Heart right ventricle (tissue), 16 donors: ENCODE measurements at regions not wholly inside any gene's neighbourhood (a gene's known extent, or its start where the extent isn't known, plus 50 kb on each side); places are given as distances from the start of the nearest gene placed in this dataset.

Experiments used
- ATAC-seq, 8 donors: fragments of 200-7000 bp; cut with Tn5 transposase; one replicate each; pipeline ENCODE4 v1.9.1; 2020; ENCODE audit warnings: mild to moderate bottlenecking in 8 of 8, moderate library complexity in 8 of 8, moderate number of reproducible peaks in 1 of 8
- DNase-seq, 2 donors: peaks; one replicate each; pipeline ENCODE4 v3.0.0-alpha.2; 2020
- H3K27ac ChIP-seq, 10 donors: fragments of 200-600 bp; sonication (generic) in 2 of 10; one replicate each; pipeline versions ENCODE4 v1.5.0 to v1.8.0; 2020 to 2022; ENCODE audit warnings: mild to moderate bottlenecking in 3 of 10
- H3K27me3 ChIP-seq, 7 donors: fragments of 200-600 bp; one replicate each; pipeline ENCODE4 v1.8.0; 2021 to 2022; ENCODE audit warnings: mild to moderate bottlenecking in 2 of 7
- H3K36me3 ChIP-seq, 9 donors: fragments of 200-600 bp; sonication (generic) in 1 of 9; one replicate each; pipeline versions ENCODE4 v1.5.0 to v1.8.0; 2020 to 2022; ENCODE audit warnings: mild to moderate bottlenecking in 2 of 9
- H3K4me1 ChIP-seq, 9 donors: fragments of 200-600 bp; sonication (generic) in 1 of 9; one replicate each; pipeline versions ENCODE4 v1.5.0 to v1.8.0; 2020 to 2022; ENCODE audit warnings: mild to moderate bottlenecking in 4 of 9
- H3K4me3 ChIP-seq, 10 donors: fragments of 200-600 bp; sonication (generic) in 2 of 10; one replicate each; pipeline versions ENCODE4 v1.5.0 to v1.8.0; 2020 to 2022; ENCODE audit warnings: mild to moderate bottlenecking in 7 of 10, moderate library complexity in 2 of 10
- H3K9me3 ChIP-seq, 11 donors: fragments of 200-600 bp in 10 of 11; sonication (generic) in 2 of 11; one replicate each; pipeline versions ENCODE4 v1.5.0 to v1.8.0; 2013 to 2022; ENCODE audit warnings: mild to moderate bottlenecking in 2 of 11, control low read depth in 1 of 11, moderate library complexity in 1 of 11
- WGBS, 2 donors: extraction: QIAGEN DNeasy Blood & Tissue Kit; methylation state at CpG; one replicate each; pipeline ENCODE4 v1.1.7; 2013; ENCODE audit warnings: inconsistent platforms in 1 of 2; 5-methylcytosine and 5-hydroxymethylcytosine counted together
- intact Hi-C, 10 donors: fragments of 100-400 bp; cut with DNase I; formaldehyde crosslinking; loops; one replicate each; pipeline versions ENCODE4 v1.11.1 to v1.14.2; 2022
- TF ChIP-seq, protein P1 (sequence below), 9 donors: fragments of 200-600 bp; sonication (generic) in 2 of 9; IDR thresholded peaks; one replicate each; pipeline versions ENCODE4 v1.5.0 to v1.8.0; 2021 to 2022; ENCODE audit warnings: antibody characterized with exemption in 9 of 9, mild to moderate bottlenecking in 5 of 9, moderate library complexity in 1 of 9
- donor health status: Arrhythmogenic right ventricular cardiomyopathy.
- donor health status: ischemic (EF 13 %, LVEDD 7.1; RV severe dilation, severe dysfunction).
- donor health status: healthy with polysubstance abuse.
- donor health status: DM: no; HTN: yes; CAD: no.
- donor health status: DM: no; HTN: no; CAD: no.
- donor health status: ischemic (EF 25% LVEDD 6.9; RV normal size, moderate dysfunction).
- donor health status: ischemic (EF 25% LVEDD 5.7; RV mildly dilated, moderate dysfunction).
- donor health status: healthy.
- donor health status: DM: yes; HTN: yes; CAD: no.
- donor health status: Ischemic cardiomyopathy.
- donor health status: ischemic (EF 35%, LVEDD 5.7; RV mildly dilated, moderate dysfunction).
- donor health status: nonischemic (EF 11% LVEDD 7.7; RV severe dilation, severe dysfunction).
- donor health status: DM: yes; HTN: yes; CAD: no.
- donor health status: PGD.
- donor health status: ischemic (EF 29% LVEDD 5.4; RV normal size, mild dysfunction).
- donor health status: nonischemic (EF 23%, LVEDD 6.1; RV moderate dilation, normal function).

DNA sequence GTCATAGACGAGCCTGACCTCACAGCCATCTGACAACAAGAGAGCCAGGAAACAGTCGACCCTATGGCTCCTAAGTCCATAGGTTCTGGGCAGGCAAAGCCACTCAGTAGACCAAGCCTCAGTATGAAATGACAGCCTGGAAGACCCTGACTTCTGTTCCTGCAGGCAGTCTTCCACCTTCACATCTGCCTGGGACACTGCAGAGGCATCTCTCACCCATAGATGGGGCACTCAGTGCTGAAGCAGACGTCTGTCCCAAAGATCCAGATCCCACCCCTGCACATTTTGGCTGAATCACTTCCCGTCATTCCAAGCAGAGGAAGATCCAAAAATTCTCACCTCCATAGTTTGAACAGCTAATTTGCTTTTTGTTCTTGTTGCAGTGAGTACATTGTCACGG, 139.3 kb upstream of the ZNF507 start:
- ATAC-seq (no peak), DNase-seq (no peak)
- H3K9me3 ChIP-seq, result peaks cover 0 to 16% (median 10%) of the 10 kb centered on the region in 11 donors
- WGBS, 2 donors, result 54 to 57% methylated on average over 5 of the region's 5 CpGs
- H3K4me1 ChIP-seq, result no peaks in the 10 kb centered on the region
- intact Hi-C loops, result no loop called here
- peaks cover 0 to 16% (median 3%) of the 10 kb centered on the region in 7 donors for H3K27me3 ChIP-seq
- TF ChIP-seq, protein P1, sequence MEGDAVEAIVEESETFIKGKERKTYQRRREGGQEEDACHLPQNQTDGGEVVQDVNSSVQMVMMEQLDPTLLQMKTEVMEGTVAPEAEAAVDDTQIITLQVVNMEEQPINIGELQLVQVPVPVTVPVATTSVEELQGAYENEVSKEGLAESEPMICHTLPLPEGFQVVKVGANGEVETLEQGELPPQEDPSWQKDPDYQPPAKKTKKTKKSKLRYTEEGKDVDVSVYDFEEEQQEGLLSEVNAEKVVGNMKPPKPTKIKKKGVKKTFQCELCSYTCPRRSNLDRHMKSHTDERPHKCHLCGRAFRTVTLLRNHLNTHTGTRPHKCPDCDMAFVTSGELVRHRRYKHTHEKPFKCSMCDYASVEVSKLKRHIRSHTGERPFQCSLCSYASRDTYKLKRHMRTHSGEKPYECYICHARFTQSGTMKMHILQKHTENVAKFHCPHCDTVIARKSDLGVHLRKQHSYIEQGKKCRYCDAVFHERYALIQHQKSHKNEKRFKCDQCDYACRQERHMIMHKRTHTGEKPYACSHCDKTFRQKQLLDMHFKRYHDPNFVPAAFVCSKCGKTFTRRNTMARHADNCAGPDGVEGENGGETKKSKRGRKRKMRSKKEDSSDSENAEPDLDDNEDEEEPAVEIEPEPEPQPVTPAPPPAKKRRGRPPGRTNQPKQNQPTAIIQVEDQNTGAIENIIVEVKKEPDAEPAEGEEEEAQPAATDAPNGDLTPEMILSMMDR (IDR thresholded peaks at IDR 0.05), result no peak
- H3K27ac ChIP-seq, result no peak overlapping the region
- H3K36me3 ChIP-seq, result no peaks in the 10 kb centered on the region
- no peak overlapping the region for H3K4me3 ChIP-seq

GRCh38 chr19:32208060-32208459, 137.3 kb upstream of the ZNF507 start:
- Histone ChIP-seq H3K27ac (no peak overlapping the region), H3K27me3 (peaks cover 0 to 16% (median 3%) of the 10 kb centered on the region in 7 donors), H3K9me3 (peaks cover 0 to 35% (median 27%) of the 10 kb centered on the region in 11 donors), H3K4me1 (no peaks in the 10 kb centered on the region), H3K36me3 (no peaks in the 10 kb centered on the region), H3K4me3 (no peak overlapping the region)
- intact Hi-C loops, result no loop called here
- DNase-seq (no peak), ATAC-seq (no peak)
- WGBS, 2 donors, result 29 to 42% methylated on average over 1 of the region's 1 CpG
- TF ChIP-seq, protein P1 (IDR thresholded peaks at IDR 0.05), result no peak

DNA sequence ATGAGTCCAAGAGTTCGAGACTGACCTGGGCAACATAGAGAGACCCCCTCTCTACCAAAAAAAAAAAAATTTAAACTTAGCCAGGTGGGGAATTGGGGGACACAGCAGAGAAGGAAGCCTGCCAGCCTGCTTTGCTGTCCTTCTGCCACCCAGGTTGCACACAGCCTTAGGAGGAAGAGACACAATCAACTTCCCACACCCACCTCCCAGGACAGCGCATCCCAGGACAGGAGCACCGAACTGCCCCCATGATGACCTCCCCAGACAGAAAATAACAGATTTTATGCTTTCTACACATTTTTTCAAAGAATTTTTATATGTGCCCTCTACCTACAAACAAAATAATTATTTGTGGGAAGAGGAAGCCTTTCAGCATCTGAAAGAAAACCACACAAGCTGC, 126.0 kb upstream of the ZNF507 start:
- 83 to 86% methylated on average over 3 of the region's 3 CpGs for WGBS, 2 donors
- ATAC-seq (no peak), DNase-seq (no peak)
- Histone ChIP-seq H3K4me3 (no peak overlapping the region), H3K27me3 (peaks cover 0 to 36% (median 26%) of the 10 kb centered on the region in 7 donors), H3K36me3 (no peaks in the 10 kb centered on the region), H3K9me3 (no peaks in the 10 kb centered on the region), H3K27ac (no peak overlapping the region), H3K4me1 (peaks cover 0 to 7% (median 3%) of the 10 kb centered on the region in 9 donors)
- TF ChIP-seq, protein P1 (IDR thresholded peaks at IDR 0.05), result no peak
- intact Hi-C loops, result no loop called here

- intact Hi-C loops, result loop anchor here in 9 of 10 donors (5.0 to 10.0 kb wide), 12 partner anchors 175 to 1553 kb away; no protein-coding TSS in a partner anchor
- Histone ChIP-seq H3K27me3 (peaks cover 0 to 40% (median 29%) of the 10 kb centered on the region in 7 donors), H3K9me3 (no peaks in the 10 kb centered on the region), H3K27ac (no peak overlapping the region), H3K36me3 (no peaks in the 10 kb centered on the region), H3K4me3 (no peak overlapping the region), H3K4me1 (peaks cover 0 to 10% (median 5%) of the 10 kb centered on the region in 9 donors)
- DNase-seq (no peak), ATAC-seq (no peak)
- TF ChIP-seq, protein P1 (IDR thresholded peaks at IDR 0.05), result no peak
- WGBS, 2 donors, result 68 to 74% methylated on average over 4 of the region's 4 CpGs
Observed at GRCh38 chr19:32219881-32220472, 125.4 kb upstream of the ZNF507 start.
